GM12878 (cell line): ENCODE measurements at regions not wholly inside any gene's neighbourhood (a gene's known extent, or its start where the extent isn't known, plus 50 kb on each side); places are given as distances from the start of the nearest gene placed in this dataset.
"Not testable (repeated sequence)": the region's sequence is repeated elsewhere in the genome, so short reads cannot be mapped to it uniquely, and the experiment has no call there.

Experiments used
- ATAC-seq: fragments of 200-7000 bp; cut with Tn5 transposase; 3 replicates; pipeline ENCODE4 v1.9.1; 2020; ENCODE audit warnings: mild to moderate bottlenecking, moderate library complexity
- BruUV-seq: library from RNA; stranded (reverse); fragments of 400-500 nt; replicated peaks from 2 replicates; lab custom pipeline; 2021; lab: Mats Ljungman, UMichigan
- CTCF ChIA-PET: fragments of 300-600 bp; sonication (Branson Sonifier 250); formaldehyde crosslinking; extraction: SDS; loops from one replicate; lab custom pipeline; 2021; ENCODE audit warnings: inconsistent platforms; lab: Yijun Ruan, JAX
- POLR2A ChIA-PET: fragments of 350-600 bp; formaldehyde crosslinking; extraction: SDS; loops from one replicate; lab custom pipeline; 2021; ENCODE audit warnings: inconsistent platforms; lab: Charles Lee
- RAD21 ChIA-PET: fragments of 300-600 bp; sonication (Branson Sonifier 250); formaldehyde crosslinking; loops from one replicate; lab custom pipeline; 2023; ENCODE audit warnings: antibody characterized with exemption; ENCODE audit not compliant: unreplicated experiment; lab: Charles Lee
- SMC1A ChIA-PET: fragments of 300-600 bp; sonication (Branson Sonifier 250); formaldehyde crosslinking; loops from one replicate; lab custom pipeline; 2023; ENCODE audit not compliant: unreplicated experiment, uncharacterized antibody; lab: Charles Lee
- DNase-seq: peaks from one replicate; pipeline ENCODE4 v3.0.0-alpha.2; 2011; ENCODE audit warnings: low read depth, low spot score
- FAIRE-seq: peaks from 3 replicates; lab custom pipeline; 2011; peaks lifted over from hg19 to GRCh38; lab: Jason Lieb, UNC
- H2AFZ ChIP-seq: 2 replicates; pipeline ENCODE4 v1.6.0; 2011; ENCODE audit warnings: low read depth, low read length, control low read depth; ENCODE audit not compliant: control insufficient read depth
- H3K27ac ChIP-seq: 2 replicates; pipeline ENCODE4 v1.5.1; 2011; ENCODE audit warnings: control low read depth; ENCODE audit not compliant: control insufficient read depth, insufficient read depth
- H3K27me3 ChIP-seq, 2 experiments: replicated peaks in 1 of 2; 2 replicates each; pipeline versions ENCODE4 v1.6.0 to v1.6.1; 2011; ENCODE audit warnings: low read length in 1 of 2; ENCODE audit not compliant: control insufficient read depth in 2 of 2, insufficient read depth in 2 of 2
- H3K36me3 ChIP-seq, 2 experiments: 2 replicates each; pipeline ENCODE4 v1.5.1; 2011; ENCODE audit warnings: low read length in 1 of 2; ENCODE audit not compliant: control insufficient read depth in 2 of 2, insufficient read depth in 2 of 2
- H3K4me1 ChIP-seq: 2 replicates; pipeline ENCODE4 v1.6.1; 2011; ENCODE audit warnings: mild to moderate bottlenecking, low read length, moderate library complexity, mixed read lengths; ENCODE audit not compliant: control insufficient read depth, insufficient read depth
- H3K4me2 ChIP-seq: 2 replicates; pipeline ENCODE4 v1.6.0; 2011; ENCODE audit warnings: control low read depth; ENCODE audit not compliant: control insufficient read depth, insufficient read depth
- H3K4me3 ChIP-seq: fragments of 200-600 bp; sonication (generic); 2 replicates; pipeline ENCODE4 v1.5.1; 2016
- H3K79me2 ChIP-seq: 2 replicates; pipeline ENCODE4 v1.6.0; 2011; ENCODE audit warnings: low read length; ENCODE audit not compliant: control insufficient read depth, insufficient read depth
- H3K9ac ChIP-seq: 2 replicates; pipeline ENCODE4 v1.8.0; 2011; ENCODE audit warnings: low read length, control low read depth, mixed read lengths; ENCODE audit not compliant: control insufficient read depth, insufficient read depth
- H3K9me3 ChIP-seq: replicated peaks from 3 replicates; pipeline ENCODE4 v1.5.1; 2011; ENCODE audit warnings: mild to moderate bottlenecking, low read length; ENCODE audit not compliant: control insufficient read depth, insufficient read depth
- H4K20me1 ChIP-seq: 2 replicates; pipeline ENCODE4 v1.6.0; 2011; ENCODE audit not compliant: control insufficient read depth, insufficient read depth
- CREB1 ChIP-seq: IDR thresholded peaks from 2 replicates; pipeline ENCODE4 v1.6.1; 2012; ENCODE audit warnings: low read depth, mild to moderate bottlenecking, inconsistent platforms
- NR2F1 ChIP-seq: fragments of 450-650 bp; conservative IDR thresholded peaks from 2 replicates; pipeline ENCODE4 v1.6.1; 2017; ENCODE audit warnings: mild to moderate bottlenecking
- WGBS: methylation state at CpG from one replicate; pipeline ENCODE4 v1.1.6; 2016; ENCODE audit warnings: low lambda C conversion rate; ENCODE audit not compliant: insufficient replicate concordance, insufficient coverage; ENCODE audit errors: missing lambda C conversion rate; 5-methylcytosine and 5-hydroxymethylcytosine counted together
- in situ Hi-C: fragments of 300-500 bp; cut with MboI; formaldehyde crosslinking; loops from 9 replicates; pipeline ENCODE4 v1.14.3; 2018; ENCODE audit warnings: mixed read lengths
- intact Hi-C: fragments of 100-400 bp; cut with micrococcal nuclease; formaldehyde crosslinking; loops from one replicate; pipeline ENCODE4 v1.14.2; 2022; ENCODE audit not compliant: unreplicated experiment
- TF ChIP-seq, protein P1 (sequence below): IDR thresholded peaks from 2 replicates; pipeline ENCODE4 v1.6.1; 2011; ENCODE audit warnings: mild to moderate bottlenecking, low read depth, low read length, moderate library complexity; ENCODE audit not compliant: insufficient replicate concordance

GRCh38 chr12:131204416-131205274, 250.9 kb downstream of the ADGRD1 start:
- H2AFZ ChIP-seq = no peak overlapping the region
- no peaks in the 10 kb centered on the region for H3K36me3 ChIP-seq
- H3K4me1 ChIP-seq = no peaks in the 10 kb centered on the region
- no peak overlapping the region for H3K9ac ChIP-seq
- no peaks in the 10 kb centered on the region for H3K27me3 ChIP-seq
- H3K4me2 ChIP-seq = no peak overlapping the region
- ChIA-PET CTCF (no interaction called here), POLR2A (no interaction called here), RAD21 (no interaction called here)
- no TSS peak for BruUV-seq
- no peaks in the 10 kb centered on the region for H3K9me3 ChIP-seq
- intact Hi-C loops = no loop called here
- WGBS = 44% methylated on average over 16 of the region's 17 CpGs
- H4K20me1 ChIP-seq = no peaks in the 10 kb centered on the region
- FAIRE-seq = no peak
- H3K27ac ChIP-seq = no peak overlapping the region
- no peak for ATAC-seq
- H3K4me3 ChIP-seq = no peak overlapping the region
- TF ChIP-seq CREB1 (no peak), NR2F1 (no peak)
- TF ChIP-seq, protein P1, sequence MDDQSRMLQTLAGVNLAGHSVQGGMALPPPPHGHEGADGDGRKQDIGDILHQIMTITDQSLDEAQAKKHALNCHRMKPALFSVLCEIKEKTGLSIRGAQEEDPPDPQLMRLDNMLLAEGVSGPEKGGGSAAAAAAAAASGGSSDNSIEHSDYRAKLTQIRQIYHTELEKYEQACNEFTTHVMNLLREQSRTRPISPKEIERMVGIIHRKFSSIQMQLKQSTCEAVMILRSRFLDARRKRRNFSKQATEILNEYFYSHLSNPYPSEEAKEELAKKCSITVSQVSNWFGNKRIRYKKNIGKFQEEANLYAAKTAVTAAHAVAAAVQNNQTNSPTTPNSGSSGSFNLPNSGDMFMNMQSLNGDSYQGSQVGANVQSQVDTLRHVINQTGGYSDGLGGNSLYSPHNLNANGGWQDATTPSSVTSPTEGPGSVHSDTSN = no peak
- TF ChIP-seq, all 136 proteins: peak for 0
- in situ Hi-C loops = no loop called here
- H3K79me2 ChIP-seq = no peaks in the 10 kb centered on the region
- SMC1A ChIA-PET = no interaction called here
- DNase-seq = no peak

- H3K4me2 ChIP-seq, H3K27ac ChIP-seq, H3K9ac ChIP-seq, RAD21 ChIA-PET, CTCF ChIA-PET, H3K4me1 ChIP-seq, FAIRE-seq, H3K79me2 ChIP-seq, BruUV-seq, H2AFZ ChIP-seq, ATAC-seq, H4K20me1 ChIP-seq, H3K27me3 ChIP-seq, intact Hi-C loops, H3K36me3 ChIP-seq, POLR2A ChIA-PET, H3K4me3 ChIP-seq, DNase-seq, H3K9me3 ChIP-seq, SMC1A ChIA-PET, in situ Hi-C loops: not testable (repeated sequence)
- WGBS = 41% methylated on average over 17 of the region's 23 CpGs
Measured at GRCh38 chr12:131205275-131205933, 251.7 kb downstream of the ADGRD1 start.

GRCh38 chr12:131206630-131207299, 253.1 kb downstream of the ADGRD1 start:
- 27% methylated on average over 11 of the region's 19 CpGs for WGBS

More at GRCh38 chr12:131206630-131207299, 253.1 kb downstream of the ADGRD1 start:
- DNase-seq, BruUV-seq, RAD21 ChIA-PET, intact Hi-C loops, H3K9ac ChIP-seq, H3K79me2 ChIP-seq, H3K4me2 ChIP-seq, FAIRE-seq, H3K4me1 ChIP-seq, POLR2A ChIA-PET, H3K27me3 ChIP-seq, H3K9me3 ChIP-seq, in situ Hi-C loops, H2AFZ ChIP-seq, ATAC-seq, SMC1A ChIA-PET, H3K36me3 ChIP-seq, H4K20me1 ChIP-seq, H3K27ac ChIP-seq, CTCF ChIA-PET, H3K4me3 ChIP-seq: not testable (repeated sequence)
